Fibroblast of mammary gland (primary cell): ENCODE measurements at regions not wholly inside any gene's neighbourhood (a gene's known extent, or its start where the extent isn't known, plus 50 kb on each side); places are given as distances from the start of the nearest gene placed in this dataset.
"Not testable (repeated sequence)": the region's sequence is repeated elsewhere in the genome, so short reads cannot be mapped to it uniquely, and the experiment has no call there.

Experiments used
- DNase-seq: peaks from one replicate; pipeline ENCODE4 v3.0.0-alpha.2; 2010; ENCODE audit warnings: low read depth
- H3K4me3 ChIP-seq: 2 replicates; pipeline ENCODE4 v1.5.1; 2011; ENCODE audit warnings: low read depth, mild to moderate bottlenecking, low read length, moderate library complexity; ENCODE audit not compliant: control insufficient read depth
- CTCF ChIP-seq: conservative IDR thresholded peaks from 2 replicates; pipeline ENCODE4 v1.5.1; 2011; ENCODE audit warnings: low read depth, low read length, inconsistent platforms; ENCODE audit not compliant: control insufficient read depth, insufficient read depth

GRCh38 chr3:72271923-72272322 lies 487.0 kb upstream of the PROK2 start:
- H3K4me3 ChIP-seq = no peak overlapping the region
- DNase-seq = no peak
- no peak for TF ChIP-seq CTCF

- no peak for TF ChIP-seq CTCF
- no peak for DNase-seq
- no peak overlapping the region for H3K4me3 ChIP-seq
These were observed 486.3 kb upstream of the PROK2 start for GRCh38 chr3:72271216-72271615.

- no peak for TF ChIP-seq CTCF
- H3K4me3 ChIP-seq = no peak overlapping the region
- DNase-seq = no peak
These were observed 485.8 kb upstream of the PROK2 start for GRCh38 chr3:72270730-72271129.

GRCh38 chr3:72270072-72270681 lies 485.2 kb upstream of the PROK2 start:
- DNase-seq = peak; percentile 98

GRCh38 chr3:72269475-72269874 lies 484.5 kb upstream of the PROK2 start:
- H3K4me3 ChIP-seq = no peak overlapping the region
- TF ChIP-seq CTCF = no peak
- no peak for DNase-seq

More at GRCh38 chr3:72270072-72270681, 485.2 kb upstream of the PROK2 start:
- no peak overlapping the region for H3K4me3 ChIP-seq
- no peak for TF ChIP-seq CTCF

GRCh38 chr3:72266921-72267524 lies 482.1 kb upstream of the PROK2 start:
- not testable (repeated sequence) for H3K4me3 ChIP-seq, DNase-seq

GRCh38 chr3:72266016-72266370 lies 481.0 kb upstream of the PROK2 start:
- no peak for TF ChIP-seq CTCF
- no peak for DNase-seq

More at GRCh38 chr3:72266016-72266370, 481.0 kb upstream of the PROK2 start:
- no peak overlapping the region for H3K4me3 ChIP-seq
